ENCODE measurements at regions not wholly inside any gene's neighbourhood (a gene's known extent, or its start where the extent isn't known, plus 50 kb on each side); places are given as distances from the start of the nearest gene placed in this dataset.

DNA sequence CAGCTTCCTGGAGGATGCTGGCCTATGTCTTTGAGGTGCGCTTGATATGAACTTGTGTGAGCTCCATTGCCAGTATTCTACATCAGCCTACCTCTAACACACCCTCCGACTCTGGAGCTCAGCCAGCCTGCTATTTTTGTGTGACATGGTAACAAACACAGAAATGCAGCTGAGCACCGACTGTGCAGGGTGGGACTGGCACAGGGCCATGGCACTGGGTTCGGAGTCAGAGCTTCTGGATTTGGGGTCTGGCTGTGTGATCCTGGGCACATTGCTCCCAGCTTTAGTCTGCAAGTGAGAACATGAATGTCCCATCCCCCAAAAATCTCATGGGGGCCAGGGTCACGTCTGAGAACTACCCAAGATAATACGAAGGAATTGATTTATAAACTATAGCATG is 257.2 kb upstream of the CTBP2 start:
- DNase-seq: no peak
- Histone ChIP-seq H3K27me3 (ENCODE audit: insufficient read depth) (no peaks in the 10 kb centered on the region), H3K9me3 (no peaks in the 10 kb centered on the region), H2AFZ (ENCODE audit: low read depth) (no peak overlapping the region), H3K36me3 (replicated peaks in 1 of 2; ENCODE audit: control insufficient read depth in 1 of 2, insufficient read depth in 2 of 2, low read length in 1 of 2) (no peaks in the 10 kb centered on the region), H3K27ac (ENCODE audit: low read depth in 2 of 2, low read length in 1 of 2) (no peak overlapping the region), H3K4me2 (no peak overlapping the region), H3K9me2 (no peaks in the 10 kb centered on the region), H4K20me1 (ENCODE audit: insufficient read depth) (no peaks in the 10 kb centered on the region), H3K79me2 (ENCODE audit: insufficient read depth) (no peaks in the 10 kb centered on the region), H3K9ac (no peak overlapping the region), H3K4me1 (ENCODE audit: control insufficient read depth in 1 of 2, insufficient read depth in 2 of 2, low read depth in 1 of 2, low read length in 1 of 2) (no peaks in the 10 kb centered on the region), H3F3A (replicated peaks; ENCODE audit: insufficient read depth) (no peaks in the 10 kb centered on the region), H3K4me3 (ENCODE audit: low read depth in 2 of 2, low read length in 1 of 2) (no peak overlapping the region)
- no peak for TF ChIP-seq MEF2A (IDR thresholded peaks at IDR 0.05; ENCODE audit: borderline replicate concordance, low read depth)
- no peak for TF ChIP-seq FOSL2 (IDR thresholded peaks at IDR 0.05; ENCODE audit: borderline replicate concordance, low read depth)
- TF ChIP-seq, protein P1, sequence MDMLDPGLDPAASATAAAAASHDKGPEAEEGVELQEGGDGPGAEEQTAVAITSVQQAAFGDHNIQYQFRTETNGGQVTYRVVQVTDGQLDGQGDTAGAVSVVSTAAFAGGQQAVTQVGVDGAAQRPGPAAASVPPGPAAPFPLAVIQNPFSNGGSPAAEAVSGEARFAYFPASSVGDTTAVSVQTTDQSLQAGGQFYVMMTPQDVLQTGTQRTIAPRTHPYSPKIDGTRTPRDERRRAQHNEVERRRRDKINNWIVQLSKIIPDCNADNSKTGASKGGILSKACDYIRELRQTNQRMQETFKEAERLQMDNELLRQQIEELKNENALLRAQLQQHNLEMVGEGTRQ (IDR thresholded peaks at IDR 0.05; ENCODE audit: borderline replicate concordance, low read depth, low read length): no peak
- no peak for TF ChIP-seq TAF1 (IDR thresholded peaks at IDR 0.05; ENCODE audit: borderline replicate concordance, low read depth, low read length)
- no peak for TF ChIP-seq RXRA (IDR thresholded peaks at IDR 0.05; ENCODE audit: borderline replicate concordance, low read depth)
- no peak for TF ChIP-seq FOXM1 (IDR thresholded peaks at IDR 0.05; ENCODE audit: low read depth)
- TF ChIP-seq, protein P2, sequence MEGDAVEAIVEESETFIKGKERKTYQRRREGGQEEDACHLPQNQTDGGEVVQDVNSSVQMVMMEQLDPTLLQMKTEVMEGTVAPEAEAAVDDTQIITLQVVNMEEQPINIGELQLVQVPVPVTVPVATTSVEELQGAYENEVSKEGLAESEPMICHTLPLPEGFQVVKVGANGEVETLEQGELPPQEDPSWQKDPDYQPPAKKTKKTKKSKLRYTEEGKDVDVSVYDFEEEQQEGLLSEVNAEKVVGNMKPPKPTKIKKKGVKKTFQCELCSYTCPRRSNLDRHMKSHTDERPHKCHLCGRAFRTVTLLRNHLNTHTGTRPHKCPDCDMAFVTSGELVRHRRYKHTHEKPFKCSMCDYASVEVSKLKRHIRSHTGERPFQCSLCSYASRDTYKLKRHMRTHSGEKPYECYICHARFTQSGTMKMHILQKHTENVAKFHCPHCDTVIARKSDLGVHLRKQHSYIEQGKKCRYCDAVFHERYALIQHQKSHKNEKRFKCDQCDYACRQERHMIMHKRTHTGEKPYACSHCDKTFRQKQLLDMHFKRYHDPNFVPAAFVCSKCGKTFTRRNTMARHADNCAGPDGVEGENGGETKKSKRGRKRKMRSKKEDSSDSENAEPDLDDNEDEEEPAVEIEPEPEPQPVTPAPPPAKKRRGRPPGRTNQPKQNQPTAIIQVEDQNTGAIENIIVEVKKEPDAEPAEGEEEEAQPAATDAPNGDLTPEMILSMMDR (IDR thresholded peaks at IDR 0.05): no peak
- no peak for TF ChIP-seq CHD2 (IDR thresholded peaks at IDR 0.05; ENCODE audit: low read length, partially characterized antibody)
- ChIA-PET POLR2A (no interaction called here), CTCF (interaction anchor here (0.9 to 1.5 kb wide), 2 partner anchors 9 to 26 kb away, joined by 3 to 4 read pairs; no protein-coding TSS in a partner anchor)
- WGBS (ENCODE audit: low lambda C conversion rate): 34% methylated on average over 4 of the region's 6 CpGs

GRCh38 chr10:125415964-125416363 is 255.6 kb upstream of the CTBP2 start:
- H3K9me2 ChIP-seq: no peaks in the 10 kb centered on the region
- no peak overlapping the region for H2AFZ ChIP-seq (ENCODE audit: low read depth)
- no peaks in the 10 kb centered on the region for H4K20me1 ChIP-seq (ENCODE audit: insufficient read depth)
- no peaks in the 10 kb centered on the region for H3K4me1 ChIP-seq (ENCODE audit: control insufficient read depth in 1 of 2, insufficient read depth in 2 of 2, low read depth in 1 of 2, low read length in 1 of 2)
- 8% methylated on average over 2 of the region's 2 CpGs for WGBS (ENCODE audit: low lambda C conversion rate)
- H3K9ac ChIP-seq: no peak overlapping the region
- H3K4me2 ChIP-seq: no peak overlapping the region
- H3K27ac ChIP-seq (ENCODE audit: low read depth in 2 of 2, low read length in 1 of 2): no peak overlapping the region
- no peaks in the 10 kb centered on the region for H3F3A ChIP-seq (replicated peaks; ENCODE audit: insufficient read depth)
- H3K36me3 ChIP-seq (replicated peaks in 1 of 2; ENCODE audit: control insufficient read depth in 1 of 2, insufficient read depth in 2 of 2, low read length in 1 of 2): no peaks in the 10 kb centered on the region
- no peak for DNase-seq
- H3K79me2 ChIP-seq (ENCODE audit: insufficient read depth): no peaks in the 10 kb centered on the region
- H3K9me3 ChIP-seq: no peaks in the 10 kb centered on the region
- ChIA-PET POLR2A (no interaction called here), CTCF (no interaction called here)
- no peaks in the 10 kb centered on the region for H3K27me3 ChIP-seq (ENCODE audit: insufficient read depth)
- no peak overlapping the region for H3K4me3 ChIP-seq (ENCODE audit: low read depth in 2 of 2, low read length in 1 of 2)
- no peak for TF ChIP-seq TAF1 (IDR thresholded peaks at IDR 0.05; ENCODE audit: borderline replicate concordance, low read depth, low read length)
- no peak for TF ChIP-seq FOSL2 (IDR thresholded peaks at IDR 0.05; ENCODE audit: borderline replicate concordance, low read depth)
- TF ChIP-seq, protein P3, sequence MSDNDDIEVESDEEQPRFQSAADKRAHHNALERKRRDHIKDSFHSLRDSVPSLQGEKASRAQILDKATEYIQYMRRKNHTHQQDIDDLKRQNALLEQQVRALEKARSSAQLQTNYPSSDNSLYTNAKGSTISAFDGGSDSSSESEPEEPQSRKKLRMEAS (IDR thresholded peaks at IDR 0.05; ENCODE audit: low read depth): no peak

Data from SK-N-SH (cell line).